ENCODE measurements at regions not wholly inside any gene's neighbourhood (a gene's known extent, or its start where the extent isn't known, plus 50 kb on each side); places are given as distances from the start of the nearest gene placed in this dataset.

DNA sequence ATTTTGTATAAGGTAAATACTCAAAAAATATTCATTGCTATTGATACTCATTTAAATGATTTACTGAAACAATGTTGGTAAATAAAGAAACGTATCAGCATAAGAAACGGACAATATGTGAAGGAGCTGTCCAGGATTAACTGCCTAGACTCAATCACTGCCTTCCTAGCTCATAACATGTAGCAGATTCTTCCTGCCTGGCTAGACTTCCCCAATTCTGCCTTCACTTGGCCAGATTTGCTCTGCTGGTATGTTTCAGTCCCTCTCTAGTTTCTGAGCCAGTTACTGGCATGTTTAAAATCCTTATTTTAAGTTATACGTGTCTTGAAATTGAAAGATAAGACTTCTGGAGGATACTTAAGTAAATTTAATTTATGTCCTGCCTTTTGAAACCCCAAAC is 740.3 kb downstream of the CENPC start:
- TF ChIP-seq, protein P1, sequence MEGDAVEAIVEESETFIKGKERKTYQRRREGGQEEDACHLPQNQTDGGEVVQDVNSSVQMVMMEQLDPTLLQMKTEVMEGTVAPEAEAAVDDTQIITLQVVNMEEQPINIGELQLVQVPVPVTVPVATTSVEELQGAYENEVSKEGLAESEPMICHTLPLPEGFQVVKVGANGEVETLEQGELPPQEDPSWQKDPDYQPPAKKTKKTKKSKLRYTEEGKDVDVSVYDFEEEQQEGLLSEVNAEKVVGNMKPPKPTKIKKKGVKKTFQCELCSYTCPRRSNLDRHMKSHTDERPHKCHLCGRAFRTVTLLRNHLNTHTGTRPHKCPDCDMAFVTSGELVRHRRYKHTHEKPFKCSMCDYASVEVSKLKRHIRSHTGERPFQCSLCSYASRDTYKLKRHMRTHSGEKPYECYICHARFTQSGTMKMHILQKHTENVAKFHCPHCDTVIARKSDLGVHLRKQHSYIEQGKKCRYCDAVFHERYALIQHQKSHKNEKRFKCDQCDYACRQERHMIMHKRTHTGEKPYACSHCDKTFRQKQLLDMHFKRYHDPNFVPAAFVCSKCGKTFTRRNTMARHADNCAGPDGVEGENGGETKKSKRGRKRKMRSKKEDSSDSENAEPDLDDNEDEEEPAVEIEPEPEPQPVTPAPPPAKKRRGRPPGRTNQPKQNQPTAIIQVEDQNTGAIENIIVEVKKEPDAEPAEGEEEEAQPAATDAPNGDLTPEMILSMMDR (IDR thresholded peaks at IDR 0.05), result no peak
- TF ChIP-seq POLR2AphosphoS5 (IDR thresholded peaks at IDR 0.05), result no peak
